Lower leg skin (tissue), 3 donors: ENCODE measurements at regions not wholly inside any gene's neighbourhood (a gene's known extent, or its start where the extent isn't known, plus 50 kb on each side); places are given as distances from the start of the nearest gene placed in this dataset.

ENCODE experiments used
- POLR2A ChIP-seq, 2 donors: fragments of 450-650 bp; IDR thresholded peaks; one replicate each; pipeline ENCODE4 v1.6.1; 2016 to 2017; ENCODE audit warnings: antibody characterized with exemption in 2 of 2, mild to moderate bottlenecking in 1 of 2, moderate library complexity in 1 of 2
- TF ChIP-seq, protein P1 (sequence below), 3 donors: fragments of 450-650 bp; IDR thresholded peaks; one replicate each; pipeline ENCODE4 v1.5.1; 2016; ENCODE audit warnings: antibody characterized with exemption in 3 of 3, mild to moderate bottlenecking in 3 of 3, moderate library complexity in 2 of 3

- TF ChIP-seq, protein P1, sequence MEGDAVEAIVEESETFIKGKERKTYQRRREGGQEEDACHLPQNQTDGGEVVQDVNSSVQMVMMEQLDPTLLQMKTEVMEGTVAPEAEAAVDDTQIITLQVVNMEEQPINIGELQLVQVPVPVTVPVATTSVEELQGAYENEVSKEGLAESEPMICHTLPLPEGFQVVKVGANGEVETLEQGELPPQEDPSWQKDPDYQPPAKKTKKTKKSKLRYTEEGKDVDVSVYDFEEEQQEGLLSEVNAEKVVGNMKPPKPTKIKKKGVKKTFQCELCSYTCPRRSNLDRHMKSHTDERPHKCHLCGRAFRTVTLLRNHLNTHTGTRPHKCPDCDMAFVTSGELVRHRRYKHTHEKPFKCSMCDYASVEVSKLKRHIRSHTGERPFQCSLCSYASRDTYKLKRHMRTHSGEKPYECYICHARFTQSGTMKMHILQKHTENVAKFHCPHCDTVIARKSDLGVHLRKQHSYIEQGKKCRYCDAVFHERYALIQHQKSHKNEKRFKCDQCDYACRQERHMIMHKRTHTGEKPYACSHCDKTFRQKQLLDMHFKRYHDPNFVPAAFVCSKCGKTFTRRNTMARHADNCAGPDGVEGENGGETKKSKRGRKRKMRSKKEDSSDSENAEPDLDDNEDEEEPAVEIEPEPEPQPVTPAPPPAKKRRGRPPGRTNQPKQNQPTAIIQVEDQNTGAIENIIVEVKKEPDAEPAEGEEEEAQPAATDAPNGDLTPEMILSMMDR (IDR thresholded peaks at IDR 0.05), result no peak
- TF ChIP-seq POLR2A (IDR thresholded peaks at IDR 0.05), result no peak
Observed at GRCh38 chr3:182436547-182436946, 356.8 kb upstream of the ATP11B start.
